Neural crest cell (in vitro differentiated cells): ENCODE measurements at regions not wholly inside any gene's neighbourhood (a gene's known extent, or its start where the extent isn't known, plus 50 kb on each side); places are given as distances from the start of the nearest gene placed in this dataset.
A peak's percentile ranks its signal among the peaks of the same experiment; 100 is the strongest.
"Not testable (repeated sequence)": the region's sequence is repeated elsewhere in the genome, so short reads cannot be mapped to it uniquely, and the experiment has no call there.

Source experiments
- DNase-seq: peaks from one replicate; pipeline ENCODE4 v3.0.0; 2021; ENCODE audit warnings: low read depth, mixed read lengths, low spot score
- H3K27ac Mint-ChIP-seq: one replicate; pipeline ENCODE4 v1.8.0; 2021; ENCODE audit warnings: mild to moderate bottlenecking, mixed read lengths; ENCODE audit not compliant: unreplicated experiment
- H3K27me3 Mint-ChIP-seq: 2 replicates; pipeline ENCODE4 v1.8.0; 2021; ENCODE audit warnings: low read depth, mild to moderate bottlenecking, mixed read lengths
- H3K36me3 Mint-ChIP-seq: 2 replicates; pipeline ENCODE4 v1.8.0; 2021; ENCODE audit warnings: low read depth, mild to moderate bottlenecking, mixed read lengths
- H3K4me1 Mint-ChIP-seq: 2 replicates; pipeline ENCODE4 v1.8.0; 2021; ENCODE audit warnings: mixed read lengths
- H3K4me3 Mint-ChIP-seq: one replicate; pipeline ENCODE4 v1.8.0; 2021; ENCODE audit warnings: mild to moderate bottlenecking, mixed read lengths
- H3K9me3 Mint-ChIP-seq: 2 replicates; pipeline ENCODE4 v1.8.0; 2021; ENCODE audit warnings: mixed read lengths
- TF ChIP-seq, protein P1 (sequence below): fragments of 200-600 bp; sonication (generic); conservative IDR thresholded peaks from 2 replicates; pipeline ENCODE4 v1.5.0; 2021; ENCODE audit warnings: antibody characterized with exemption, mild to moderate bottlenecking

- TF ChIP-seq, protein P1, sequence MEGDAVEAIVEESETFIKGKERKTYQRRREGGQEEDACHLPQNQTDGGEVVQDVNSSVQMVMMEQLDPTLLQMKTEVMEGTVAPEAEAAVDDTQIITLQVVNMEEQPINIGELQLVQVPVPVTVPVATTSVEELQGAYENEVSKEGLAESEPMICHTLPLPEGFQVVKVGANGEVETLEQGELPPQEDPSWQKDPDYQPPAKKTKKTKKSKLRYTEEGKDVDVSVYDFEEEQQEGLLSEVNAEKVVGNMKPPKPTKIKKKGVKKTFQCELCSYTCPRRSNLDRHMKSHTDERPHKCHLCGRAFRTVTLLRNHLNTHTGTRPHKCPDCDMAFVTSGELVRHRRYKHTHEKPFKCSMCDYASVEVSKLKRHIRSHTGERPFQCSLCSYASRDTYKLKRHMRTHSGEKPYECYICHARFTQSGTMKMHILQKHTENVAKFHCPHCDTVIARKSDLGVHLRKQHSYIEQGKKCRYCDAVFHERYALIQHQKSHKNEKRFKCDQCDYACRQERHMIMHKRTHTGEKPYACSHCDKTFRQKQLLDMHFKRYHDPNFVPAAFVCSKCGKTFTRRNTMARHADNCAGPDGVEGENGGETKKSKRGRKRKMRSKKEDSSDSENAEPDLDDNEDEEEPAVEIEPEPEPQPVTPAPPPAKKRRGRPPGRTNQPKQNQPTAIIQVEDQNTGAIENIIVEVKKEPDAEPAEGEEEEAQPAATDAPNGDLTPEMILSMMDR: no peak
- DNase-seq: no peak
- no peaks in the 10 kb centered on the region for H3K27me3 Mint-ChIP-seq
Measured at GRCh38 chr4:188658958-188659522, 519.8 kb downstream of the TRIML1 start.

DNA sequence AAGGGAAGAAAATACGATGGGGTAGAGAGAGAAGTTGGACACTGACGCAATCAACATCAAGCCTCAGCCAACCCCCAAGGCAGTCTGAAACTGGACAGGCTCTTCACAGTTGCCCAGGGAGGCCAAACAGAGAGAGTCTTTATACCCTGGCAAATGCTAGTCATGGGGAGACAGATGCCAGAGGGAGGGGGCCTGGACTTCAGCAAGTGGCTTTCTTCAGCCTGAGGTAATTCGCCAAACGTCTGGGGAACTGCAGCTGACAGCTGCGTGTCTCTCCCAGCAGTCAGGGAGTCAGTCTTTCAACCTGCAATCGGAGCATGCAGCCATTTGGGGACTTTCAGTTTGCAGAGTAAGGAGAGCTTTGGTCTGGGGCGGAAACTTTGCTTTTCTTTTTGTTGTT lies 521.6 kb downstream of the TRIML1 start:
- peaks cover 34% of the 10 kb centered on the region for H3K4me1 Mint-ChIP-seq
- peak; percentile 8 for DNase-seq
- H3K27ac Mint-ChIP-seq: peak overlapping the region; percentile 79
- TF ChIP-seq, protein P1: no peak
- H3K36me3 Mint-ChIP-seq: no peaks in the 10 kb centered on the region
- H3K9me3 Mint-ChIP-seq: peaks cover 2% of the 10 kb centered on the region
- H3K27me3 Mint-ChIP-seq: no peaks in the 10 kb centered on the region
- H3K4me3 Mint-ChIP-seq: peak overlapping the region; percentile 64

More at GRCh38 chr4:188658958-188659522, 519.8 kb downstream of the TRIML1 start:
- H3K36me3 Mint-ChIP-seq: no peaks in the 10 kb centered on the region
- peaks cover 2% of the 10 kb centered on the region for H3K9me3 Mint-ChIP-seq
- peaks cover 19% of the 10 kb centered on the region for H3K4me1 Mint-ChIP-seq
- no peak overlapping the region for H3K4me3 Mint-ChIP-seq
- H3K27ac Mint-ChIP-seq: no peak overlapping the region

DNA sequence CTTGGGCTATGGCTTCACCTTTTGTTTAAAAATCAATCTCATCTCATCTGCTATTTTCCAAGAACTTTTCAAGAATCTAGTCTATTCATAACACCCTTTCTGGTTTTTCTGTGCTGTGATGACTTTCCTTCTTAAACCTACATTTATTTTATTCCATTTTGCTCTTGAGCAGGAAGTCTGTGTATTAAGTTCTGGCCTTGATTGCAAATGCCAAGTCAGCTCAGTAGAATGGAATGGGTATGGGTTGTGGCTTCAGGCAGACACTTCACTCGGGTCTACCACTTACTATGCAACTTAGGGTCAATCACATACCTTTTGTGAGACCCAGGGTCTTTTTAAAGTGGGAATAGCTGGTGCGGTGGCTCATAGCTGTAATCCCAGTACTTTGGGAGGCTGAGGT lies 522.3 kb downstream of the TRIML1 start:
- peaks cover 34% of the 10 kb centered on the region for H3K4me1 Mint-ChIP-seq
- no peaks in the 10 kb centered on the region for H3K36me3 Mint-ChIP-seq
- no peak overlapping the region for H3K4me3 Mint-ChIP-seq
- H3K9me3 Mint-ChIP-seq: peaks cover 2% of the 10 kb centered on the region
- no peak for DNase-seq
- no peaks in the 10 kb centered on the region for H3K27me3 Mint-ChIP-seq
- TF ChIP-seq, protein P1: no peak
- no peak overlapping the region for H3K27ac Mint-ChIP-seq

DNA sequence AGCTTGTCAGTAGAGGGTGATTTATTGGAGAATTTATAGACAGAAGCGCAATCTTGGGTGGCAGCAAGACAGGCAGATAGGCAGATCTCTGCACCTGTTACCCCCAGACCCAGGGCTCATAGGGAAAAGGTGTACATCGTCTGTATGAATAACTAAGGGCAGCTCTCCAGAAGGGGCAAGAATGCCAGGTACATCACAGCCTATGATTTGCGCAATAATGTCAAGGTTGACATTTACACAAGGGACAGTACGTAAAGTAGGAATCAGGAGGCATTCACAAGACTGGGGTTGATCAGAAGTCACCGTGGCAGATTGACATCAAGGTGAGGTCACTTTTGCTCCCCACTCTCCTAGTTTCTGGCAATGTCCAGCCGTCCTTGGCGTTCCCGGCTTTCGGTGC lies 524.1 kb downstream of the TRIML1 start:
- Mint-ChIP-seq H3K27ac (no peak overlapping the region), H3K9me3 (peaks cover 4% of the 10 kb centered on the region), H3K27me3 (no peaks in the 10 kb centered on the region), H3K4me1 (peaks cover 34% of the 10 kb centered on the region), H3K4me3 (no peak overlapping the region), H3K36me3 (no peaks in the 10 kb centered on the region)
- TF ChIP-seq, protein P1: no peak
- no peak for DNase-seq

GRCh38 chr4:188665491-188666457 lies 526.5 kb downstream of the TRIML1 start:
- no peaks in the 10 kb centered on the region for H3K36me3 Mint-ChIP-seq
- TF ChIP-seq, protein P1: no peak
- no peak for DNase-seq
- H3K27me3 Mint-ChIP-seq: no peaks in the 10 kb centered on the region
- peaks cover 31% of the 10 kb centered on the region for H3K4me1 Mint-ChIP-seq
- H3K9me3 Mint-ChIP-seq: peaks cover 4% of the 10 kb centered on the region
- peak overlapping the region; percentile 28 for H3K27ac Mint-ChIP-seq
- peak overlapping the region; percentile 25 for H3K4me3 Mint-ChIP-seq

- not testable (repeated sequence) for H3K27me3 Mint-ChIP-seq, H3K4me1 Mint-ChIP-seq, DNase-seq, H3K36me3 Mint-ChIP-seq, H3K27ac Mint-ChIP-seq, H3K4me3 Mint-ChIP-seq
- peaks cover 15% of the 10 kb centered on the region for H3K9me3 Mint-ChIP-seq
Measured at GRCh38 chr4:188678691-188679090, 539.5 kb downstream of the TRIML1 start.
